Tibial nerve (tissue), 4 donors: ENCODE measurements at regions not wholly inside any gene's neighbourhood (a gene's known extent, or its start where the extent isn't known, plus 50 kb on each side); places are given as distances from the start of the nearest gene placed in this dataset.

Experiments used
- DNase-seq, 2 donors: peaks; one replicate each; pipeline ENCODE4 v3.0.0-alpha.2; 2019; ENCODE audit warnings: low spot score in 2 of 2
- H3K27ac ChIP-seq, 4 donors: fragments of 200-600 bp; sonication (generic) in 3 of 4; one replicate each; pipeline ENCODE4 v1.5.1; 2017 to 2019; ENCODE audit warnings: mild to moderate bottlenecking in 1 of 4
- H3K27me3 ChIP-seq, 2 donors: fragments of 200-600 bp; sonication (generic) in 1 of 2; one replicate each; pipeline versions ENCODE4 v1.5.1 to v1.6.0; 2017 to 2019
- H3K36me3 ChIP-seq, 3 donors: fragments of 200-600 bp; sonication (generic); one replicate each; pipeline ENCODE4 v1.5.1; 2018 to 2019
- H3K4me1 ChIP-seq, 4 donors: fragments of 200-600 bp; sonication (generic) in 3 of 4; one replicate each; pipeline ENCODE4 v1.5.1; 2017 to 2019
- H3K4me3 ChIP-seq, 4 donors: fragments of 200-600 bp; sonication (generic) in 3 of 4; one replicate each; pipeline ENCODE4 v1.5.1; 2017 to 2019; ENCODE audit warnings: mild to moderate bottlenecking in 1 of 4, moderate library complexity in 1 of 4
- H3K9me3 ChIP-seq, 4 donors: fragments of 200-600 bp; sonication (generic) in 3 of 4; one replicate each; pipeline ENCODE4 v1.5.1; 2017 to 2019
- CTCF ChIP-seq, 5 experiments: fragments of 200-600 bp in 3 of 5; fragments of 450-650 bp in 2 of 5; sonication (generic) in 3 of 5; IDR thresholded peaks; one replicate each; pipeline ENCODE4 v1.5.1; 2016 to 2019; ENCODE audit warnings: antibody characterized with exemption in 5 of 5, mild to moderate bottlenecking in 3 of 5, moderate library complexity in 2 of 5
- EP300 ChIP-seq, 2 donors: sonication (generic); formaldehyde crosslinking; IDR thresholded peaks; one replicate each; pipeline ENCODE4 v1.6.1; 2017; ENCODE audit warnings: antibody characterized with exemption in 2 of 2, mild to moderate bottlenecking in 1 of 2
- POLR2A ChIP-seq, 2 donors: fragments of 450-650 bp; IDR thresholded peaks; one replicate each; pipeline ENCODE4 v1.6.1; 2017; ENCODE audit warnings: antibody characterized with exemption in 2 of 2, mild to moderate bottlenecking in 2 of 2, moderate library complexity in 2 of 2
- WGBS, 2 donors: methylation state at CpG; one replicate each; pipeline ENCODE4 v1.1.5; 2018; 5-methylcytosine and 5-hydroxymethylcytosine counted together

GRCh38 chr18:2417861-2418610 lies 153.3 kb downstream of the METTL4 start:
- no peaks in the 10 kb centered on the region for H3K4me1 ChIP-seq
- DNase-seq, result no peak
- H3K4me3 ChIP-seq, result no peak overlapping the region
- no peak overlapping the region for H3K27ac ChIP-seq
- H3K27me3 ChIP-seq, result no peaks in the 10 kb centered on the region
- no peaks in the 10 kb centered on the region for H3K36me3 ChIP-seq
- 68 to 72% methylated on average over 5 of the region's 5 CpGs for WGBS, 2 donors
- no peaks in the 10 kb centered on the region for H3K9me3 ChIP-seq
- TF ChIP-seq POLR2A (IDR thresholded peaks at IDR 0.05), result no peak
- no peak for TF ChIP-seq CTCF (IDR thresholded peaks at IDR 0.05)
- no peak for TF ChIP-seq EP300 (IDR thresholded peaks at IDR 0.05)

- no peak for DNase-seq
- H3K27me3 ChIP-seq, result no peaks in the 10 kb centered on the region
- H3K9me3 ChIP-seq, result no peaks in the 10 kb centered on the region
- no peak overlapping the region for H3K4me3 ChIP-seq
- no peaks in the 10 kb centered on the region for H3K4me1 ChIP-seq
- H3K27ac ChIP-seq, result no peak overlapping the region
- TF ChIP-seq POLR2A (IDR thresholded peaks at IDR 0.05), result no peak
- no peak for TF ChIP-seq CTCF (IDR thresholded peaks at IDR 0.05)
- no peak for TF ChIP-seq EP300 (IDR thresholded peaks at IDR 0.05)
- H3K36me3 ChIP-seq, result no peaks in the 10 kb centered on the region
- 85 to 93% methylated on average over 4 of the region's 4 CpGs for WGBS, 2 donors
These were observed 150.9 kb downstream of the METTL4 start for GRCh38 chr18:2420367-2420766.

- Histone ChIP-seq H3K4me3 (no peak overlapping the region), H3K36me3 (no peaks in the 10 kb centered on the region), H3K27ac (no peak overlapping the region), H3K9me3 (no peaks in the 10 kb centered on the region), H3K4me1 (no peaks in the 10 kb centered on the region), H3K27me3 (no peaks in the 10 kb centered on the region)
- TF ChIP-seq POLR2A (IDR thresholded peaks at IDR 0.05) (no peak), CTCF (IDR thresholded peaks at IDR 0.05) (no peak), EP300 (IDR thresholded peaks at IDR 0.05) (no peak)
- WGBS, 2 donors, result 71 to 76% methylated on average over 5 of the region's 5 CpGs
- DNase-seq, result no peak
These were observed 147.5 kb downstream of the METTL4 start for GRCh38 chr18:2423761-2424160.

GRCh38 chr18:2424420-2424819 lies 146.9 kb downstream of the METTL4 start:
- Histone ChIP-seq H3K27ac (no peak overlapping the region), H3K4me1 (no peaks in the 10 kb centered on the region), H3K9me3 (peaks cover 0 to 6% (median 0%) of the 10 kb centered on the region in 4 donors), H3K27me3 (no peaks in the 10 kb centered on the region), H3K4me3 (no peak overlapping the region), H3K36me3 (no peaks in the 10 kb centered on the region)
- WGBS, 2 donors, result 63 to 76% methylated on average over 3 of the region's 3 CpGs
- TF ChIP-seq EP300 (IDR thresholded peaks at IDR 0.05) (no peak), POLR2A (IDR thresholded peaks at IDR 0.05) (no peak), CTCF (IDR thresholded peaks at IDR 0.05) (no peak)
- no peak for DNase-seq

GRCh38 chr18:2425426-2426317 lies 145.6 kb downstream of the METTL4 start:
- Histone ChIP-seq H3K27me3 (no peaks in the 10 kb centered on the region), H3K36me3 (no peaks in the 10 kb centered on the region), H3K4me1 (no peaks in the 10 kb centered on the region), H3K9me3 (peaks cover 0 to 18% (median 0%) of the 10 kb centered on the region in 4 donors), H3K4me3 (no peak overlapping the region), H3K27ac (no peak overlapping the region)
- TF ChIP-seq CTCF (IDR thresholded peaks at IDR 0.05), result no peak
- TF ChIP-seq EP300 (IDR thresholded peaks at IDR 0.05), result no peak
- TF ChIP-seq POLR2A (IDR thresholded peaks at IDR 0.05), result no peak
- DNase-seq, result no peak
- 62 to 63% methylated on average over 4 of the region's 4 CpGs for WGBS, 2 donors
